H9 (cell line): ENCODE measurements at regions not wholly inside any gene's neighbourhood (a gene's known extent, or its start where the extent isn't known, plus 50 kb on each side); places are given as distances from the start of the nearest gene placed in this dataset.

Experiments
- DNase-seq: peaks from one replicate; pipeline ENCODE4 v3.0.0-alpha.2; 2017
- H2AFZ ChIP-seq: one replicate; pipeline ENCODE4 v1.6.1; 2013; ENCODE audit warnings: mild to moderate bottlenecking, low read length, control low read depth, moderate library complexity
- H2AK5ac ChIP-seq: 2 replicates; pipeline ENCODE4 v1.6.1; 2013; ENCODE audit warnings: low read length, control low read depth, mixed read lengths; ENCODE audit not compliant: insufficient read length
- H2BK120ac ChIP-seq: one replicate; pipeline ENCODE4 v1.6.1; 2013; ENCODE audit warnings: low read depth, mild to moderate bottlenecking, low read length, control low read depth, inconsistent platforms; ENCODE audit not compliant: poor library complexity, severe bottlenecking
- H2BK12ac ChIP-seq: 2 replicates; pipeline ENCODE4 v1.6.1; 2013; ENCODE audit warnings: low read length, control low read depth, mixed read lengths, low read depth; ENCODE audit not compliant: insufficient read length
- H2BK15ac ChIP-seq: 2 replicates; pipeline ENCODE4 v1.6.1; 2013; ENCODE audit warnings: low read depth, low read length, control low read depth
- H2BK20ac ChIP-seq: one replicate; pipeline ENCODE4 v1.6.1; 2013; ENCODE audit warnings: low read depth, mild to moderate bottlenecking, low read length, control low read depth, inconsistent platforms; ENCODE audit not compliant: poor library complexity, severe bottlenecking
- H2BK5ac ChIP-seq: 2 replicates; pipeline ENCODE4 v1.6.1; 2013; ENCODE audit warnings: low read length, control low read depth, mixed read lengths; ENCODE audit not compliant: insufficient read length
- H3K14ac ChIP-seq: 2 replicates; pipeline ENCODE4 v1.6.1; 2013; ENCODE audit warnings: low read length, control low read depth; ENCODE audit not compliant: insufficient read depth
- H3K18ac ChIP-seq: 2 replicates; pipeline ENCODE4 v1.6.1; 2013; ENCODE audit warnings: low read depth, mild to moderate bottlenecking, mixed read lengths, low read length, control low read depth; ENCODE audit not compliant: insufficient read length
- H3K23ac ChIP-seq: 2 replicates; pipeline ENCODE4 v1.6.1; 2013; ENCODE audit warnings: low read length, control low read depth, mixed read lengths, low read depth; ENCODE audit not compliant: insufficient read length
- H3K23me2 ChIP-seq: 2 replicates; pipeline ENCODE4 v1.6.1; 2013; ENCODE audit warnings: low read depth, mild to moderate bottlenecking, mixed read lengths, low read length, control low read depth; ENCODE audit not compliant: insufficient read length, poor library complexity, severe bottlenecking
- H3K27ac ChIP-seq: 2 replicates; pipeline ENCODE4 v1.5.1; 2013; ENCODE audit warnings: low read length, control low read depth, mixed read lengths, low read depth; ENCODE audit not compliant: insufficient read length
- H3K27me3 ChIP-seq: 2 replicates; pipeline ENCODE4 v1.6.1; 2013; ENCODE audit warnings: low read length, control low read depth, inconsistent platforms; ENCODE audit not compliant: insufficient read depth
- H3K4ac ChIP-seq: 2 replicates; pipeline ENCODE4 v1.6.1; 2013; ENCODE audit warnings: low read depth, mild to moderate bottlenecking, control low read depth, inconsistent platforms, low read length, moderate library complexity
- H3K4me1 ChIP-seq: 2 replicates; pipeline ENCODE4 v1.6.1; 2013; ENCODE audit warnings: low read length, control low read depth, inconsistent platforms; ENCODE audit not compliant: insufficient read depth
- H3K4me2 ChIP-seq: 2 replicates; pipeline ENCODE4 v1.6.1; 2013; ENCODE audit warnings: low read length, control low read depth, mixed read lengths; ENCODE audit not compliant: insufficient read length, insufficient read depth
- H3K56ac ChIP-seq: 2 replicates; pipeline ENCODE4 v1.6.1; 2013; ENCODE audit warnings: low read depth, mild to moderate bottlenecking, mixed read lengths, low read length, control low read depth; ENCODE audit not compliant: insufficient read length
- H3K79me1 ChIP-seq: 2 replicates; pipeline ENCODE4 v1.6.1; 2013; ENCODE audit warnings: low read depth, mild to moderate bottlenecking, moderate library complexity, low read length, control low read depth, inconsistent platforms; ENCODE audit not compliant: insufficient read depth, poor library complexity, severe bottlenecking
- H3K79me2 ChIP-seq: 2 replicates; pipeline ENCODE4 v1.6.1; 2013; ENCODE audit warnings: low read length, control low read depth, inconsistent platforms; ENCODE audit not compliant: insufficient read depth
- H3K9ac ChIP-seq: 2 replicates; pipeline ENCODE4 v1.6.1; 2013; ENCODE audit warnings: low read length, control low read depth, mixed read lengths; ENCODE audit not compliant: insufficient read length; ENCODE audit errors: extremely low read depth
- H3K9me3 ChIP-seq: one replicate; pipeline ENCODE4 v1.6.1; 2013; ENCODE audit warnings: low read depth, low read length, inconsistent platforms; ENCODE audit not compliant: control insufficient read depth
- H3T11ph ChIP-seq: one replicate; pipeline ENCODE4 v1.6.1; 2013; ENCODE audit warnings: mild to moderate bottlenecking, low read length, control low read depth, inconsistent platforms
- H4K20me1 ChIP-seq: one replicate; pipeline ENCODE4 v1.6.1; 2013; ENCODE audit not compliant: control insufficient read depth, insufficient read length, insufficient read depth
- H4K5ac ChIP-seq: 2 replicates; pipeline ENCODE4 v1.6.1; 2013; ENCODE audit warnings: low read depth, mild to moderate bottlenecking, mixed read lengths, low read length, control low read depth; ENCODE audit not compliant: insufficient read length
- H4K8ac ChIP-seq: replicated peaks from 2 replicates; pipeline ENCODE4 v1.6.1; 2013; ENCODE audit warnings: low read length, control low read depth, mixed read lengths, low read depth; ENCODE audit not compliant: insufficient read length
- H4K91ac ChIP-seq: 2 replicates; pipeline ENCODE4 v1.6.1; 2013; ENCODE audit warnings: low read depth, mild to moderate bottlenecking, moderate library complexity, mixed read lengths, low read length, control low read depth; ENCODE audit not compliant: insufficient read length
- H3K27ac Mint-ChIP-seq, 3 experiments: 2 replicates in 2 of 3; 3 replicates in 1 of 3; pipeline ENCODE4 v1.8.0; 2020 to 2021; ENCODE audit warnings: mixed read lengths in 3 of 3, mild to moderate bottlenecking in 1 of 3, moderate library complexity in 1 of 3
- H3K27me3 Mint-ChIP-seq: 2 replicates; pipeline ENCODE4 v1.8.0; 2021; ENCODE audit warnings: low read depth, mild to moderate bottlenecking, moderate library complexity, mixed read lengths
- H3K36me3 Mint-ChIP-seq, 3 experiments: 2 replicates in 2 of 3; 3 replicates in 1 of 3; pipeline ENCODE4 v1.8.0; 2020 to 2021; ENCODE audit warnings: low read depth in 3 of 3, mixed read lengths in 3 of 3; ENCODE audit not compliant: insufficient read depth in 1 of 3
- H3K4me1 Mint-ChIP-seq, 2 experiments: 2 replicates each; pipeline ENCODE4 v1.8.0; 2020; ENCODE audit warnings: mixed read lengths in 2 of 2
- H3K4me3 Mint-ChIP-seq, 2 experiments: 2 replicates in 1 of 2; 3 replicates in 1 of 2; pipeline ENCODE4 v1.8.0; 2020 to 2021; ENCODE audit warnings: mild to moderate bottlenecking in 2 of 2, mixed read lengths in 2 of 2, moderate library complexity in 1 of 2
- H3K9me3 Mint-ChIP-seq, 2 experiments: 2 replicates in 1 of 2; 3 replicates in 1 of 2; pipeline ENCODE4 v1.8.0; 2020; ENCODE audit warnings: mild to moderate bottlenecking in 2 of 2, mixed read lengths in 2 of 2, moderate library complexity in 1 of 2
- CTCF ChIP-seq: fragments of 200-600 bp; sonication (generic); conservative IDR thresholded peaks from 3 replicates; pipeline ENCODE4 v1.8.0; 2021; ENCODE audit warnings: antibody characterized with exemption, mild to moderate bottlenecking
- WGBS: extraction: QIAGEN DNeasy Blood & Tissue Kit; methylation state at CpG from one replicate; pipeline ENCODE4 v1.1.7; 2013; ENCODE audit warnings: missing lambda C conversion rate, low lambda C conversion rate, mixed read lengths; ENCODE audit not compliant: insufficient read length; ENCODE audit errors: extremely low coverage; 5-methylcytosine and 5-hydroxymethylcytosine counted together

- Histone ChIP-seq H3K4me1 (peaks cover 4% of the 10 kb centered on the region; the same call in 1 of the 2 replicates), H4K91ac (no peak overlapping the region), H4K5ac (no peak overlapping the region), H3K79me1 (no peaks in the 10 kb centered on the region), H3K79me2 (no peaks in the 10 kb centered on the region), H3K9ac (no peak overlapping the region), H2AK5ac (no peak overlapping the region), H2BK15ac (no peak overlapping the region), H3K27me3 (no peaks in the 10 kb centered on the region), H2BK20ac (no peak overlapping the region), H4K8ac (no peak overlapping the region), H3K27ac (no peak overlapping the region), H3K18ac (no peak overlapping the region), H2BK5ac (no peak overlapping the region), H3K9me3 (no peaks in the 10 kb centered on the region), H2BK12ac (no peak overlapping the region), H2AFZ (no peak overlapping the region), H3K56ac (no peak overlapping the region), H3T11ph (no peak overlapping the region), H3K4ac (no peak overlapping the region), H2BK120ac (no peak overlapping the region), H3K4me2 (no peak overlapping the region), H3K23ac (no peak overlapping the region), H3K14ac (no peak overlapping the region), H3K23me2 (no peaks in the 10 kb centered on the region), H4K20me1 (no peaks in the 10 kb centered on the region)
- Mint-ChIP-seq H3K9me3 (peaks cover 3 to 12% of the 10 kb centered on the region in 2 experiments; a peak in 4 of 5 replicates), H3K27me3 (peaks cover 14% of the 10 kb centered on the region), H3K27ac (no peak overlapping the region), H3K36me3 (peaks cover 0 to 9% (median 8%) of the 10 kb centered on the region in 3 experiments; a peak in 4 of 7 replicates), H3K4me1 (peaks cover 3 to 17% of the 10 kb centered on the region in 2 experiments), H3K4me3 (no peak overlapping the region)
- no CpG with 5 or more reads among the region's 3 CpGs for WGBS
- TF ChIP-seq CTCF: no peak
- no peak for DNase-seq
Observed at GRCh38 chr12:4001841-4002240, 128.6 kb upstream of the PARP11 start.
